H1 (cell line): ENCODE measurements at regions not wholly inside any gene's neighbourhood (a gene's known extent, or its start where the extent isn't known, plus 50 kb on each side); places are given as distances from the start of the nearest gene placed in this dataset.

Experiments
- CTCF ChIA-PET: fragments of 300-600 bp; sonication (Branson Sonifier 250); formaldehyde crosslinking; loops from one replicate; lab custom pipeline; 2021; ENCODE audit not compliant: partially characterized antibody; lab: Charles Lee
- POLR2A ChIA-PET: fragments of 300-600 bp; sonication (Branson Sonifier 250); formaldehyde crosslinking; loops from one replicate; lab custom pipeline; 2021; ENCODE audit warnings: inconsistent platforms; ENCODE audit not compliant: partially characterized antibody; lab: Charles Lee
- DNase-seq, 2 experiments: peaks; one replicate each; pipeline versions ENCODE4 v3.0.0 to v3.0.0-alpha.2; 2010 to 2022; ENCODE audit warnings: low spot score in 2 of 2, low read depth in 1 of 2, mixed read lengths in 1 of 2
- FAIRE-seq: peaks from 2 replicates; lab custom pipeline; 2011; peaks lifted over from hg19 to GRCh38; lab: Jason Lieb, UNC
- H2AFZ ChIP-seq: 2 replicates; pipeline ENCODE4 v1.8.1; 2012; ENCODE audit warnings: low read length, inconsistent platforms
- H2AK5ac ChIP-seq: 2 replicates; pipeline ENCODE4 v1.6.1; 2013; ENCODE audit warnings: low read depth, low read length
- H2BK120ac ChIP-seq: replicated peaks from 2 replicates; pipeline ENCODE3; 2013; ENCODE audit warnings: low read depth, low read length, inconsistent platforms
- H2BK12ac ChIP-seq: 2 replicates; pipeline ENCODE4 v1.6.1; 2013; ENCODE audit warnings: low read depth, low read length
- H2BK15ac ChIP-seq: 2 replicates; pipeline ENCODE4 v1.6.1; 2013; ENCODE audit warnings: low read length
- H2BK20ac ChIP-seq: 2 replicates; pipeline ENCODE4 v1.6.1; 2013; ENCODE audit warnings: low read length
- H2BK5ac ChIP-seq: 2 replicates; pipeline ENCODE4 v1.6.1; 2013; ENCODE audit warnings: low read depth, low read length
- H3K14ac ChIP-seq: 2 replicates; pipeline ENCODE4 v1.6.1; 2013; ENCODE audit warnings: inconsistent platforms; ENCODE audit not compliant: insufficient read length
- H3K18ac ChIP-seq: 2 replicates; pipeline ENCODE4 v1.6.1; 2013; ENCODE audit warnings: low read length; ENCODE audit errors: extremely low read depth
- H3K23ac ChIP-seq: 2 replicates; pipeline ENCODE4 v1.6.1; 2013; ENCODE audit warnings: inconsistent platforms; ENCODE audit not compliant: insufficient read length
- H3K23me2 ChIP-seq: 2 replicates; pipeline ENCODE4 v1.6.1; 2013; ENCODE audit warnings: low read depth, low read length
- H3K27ac ChIP-seq: 2 replicates; pipeline ENCODE4 v1.6.1; 2011; ENCODE audit warnings: low read depth, low read length, inconsistent platforms
- H3K27me3 ChIP-seq, 4 experiments: replicated peaks in 1 of 4; 1 replicate in 1 of 4; 2 replicates in 3 of 4; pipeline versions ENCODE4 v1.6.1 to v1.8.1; 2011 to 2013; ENCODE audit warnings: low read length in 3 of 4, mild to moderate bottlenecking in 3 of 4, inconsistent platforms in 2 of 4, mixed read lengths in 2 of 4, moderate library complexity in 1 of 4; ENCODE audit not compliant: control insufficient read depth in 3 of 4, insufficient read depth in 3 of 4; ENCODE audit errors: extremely low read depth in 1 of 4
- H3K36me3 ChIP-seq, 4 experiments: 2 replicates each; pipeline versions ENCODE4 v1.6.1 to v1.8.1; 2011 to 2013; ENCODE audit warnings: mild to moderate bottlenecking in 4 of 4, low read length in 3 of 4, moderate library complexity in 2 of 4, control low read depth in 1 of 4, inconsistent platforms in 1 of 4; ENCODE audit not compliant: insufficient read depth in 4 of 4, control insufficient read depth in 2 of 4
- H3K4ac ChIP-seq: replicated peaks from 2 replicates; pipeline ENCODE3; 2013; ENCODE audit warnings: low read length, low read depth, mixed read lengths, inconsistent platforms; ENCODE audit not compliant: insufficient read length
- H3K4me1 ChIP-seq, 4 experiments: replicated peaks in 1 of 4; 1 replicate in 1 of 4; 2 replicates in 3 of 4; pipeline versions ENCODE4 v1.6.1 to v1.8.1; 2011 to 2013; ENCODE audit warnings: low read length in 3 of 4, inconsistent platforms in 2 of 4, mixed read lengths in 1 of 4; ENCODE audit not compliant: insufficient read depth in 4 of 4, control insufficient read depth in 3 of 4
- H3K4me2 ChIP-seq, 2 experiments: 2 replicates each; pipeline versions ENCODE4 v1.6.1 to v1.8.1; 2011 to 2013; ENCODE audit warnings: low read depth in 2 of 2, low read length in 2 of 2, control low read depth in 1 of 2, inconsistent platforms in 1 of 2, mild to moderate bottlenecking in 1 of 2; ENCODE audit not compliant: insufficient read depth in 1 of 2
- H3K4me3 ChIP-seq, 4 experiments: fragments of 200-600, 300-600 bp in 1 of 4; sonication (generic), shearing (Covaris generic), sonication (Bioruptor Twin) in 1 of 4; 2 replicates each; pipeline versions ENCODE4 v1.5.1 to v1.8.1; 2011 to 2016; ENCODE audit warnings: low read length in 4 of 4, low read depth in 3 of 4, control low read depth in 2 of 4, inconsistent platforms in 2 of 4, mild to moderate bottlenecking in 2 of 4, mixed read lengths in 1 of 4, moderate library complexity in 1 of 4; ENCODE audit not compliant: insufficient read depth in 2 of 4; ENCODE audit errors: extremely low read depth in 1 of 4
- H3K56ac ChIP-seq: replicated peaks from 2 replicates; pipeline ENCODE3; 2013; ENCODE audit warnings: low read depth, mild to moderate bottlenecking, mixed read lengths, low read length, inconsistent platforms; ENCODE audit not compliant: insufficient read length
- H3K79me1 ChIP-seq: 2 replicates; pipeline ENCODE4 v1.6.1; 2013; ENCODE audit warnings: low read depth, low read length, control low read depth
- H3K79me2 ChIP-seq, 2 experiments: 2 replicates each; pipeline versions ENCODE4 v1.6.1 to v1.8.1; 2012 to 2013; ENCODE audit warnings: low read length in 2 of 2, mild to moderate bottlenecking in 2 of 2, inconsistent platforms in 1 of 2; ENCODE audit not compliant: insufficient read depth in 2 of 2, control insufficient read depth in 1 of 2
- H3K9ac ChIP-seq, 4 experiments: replicated peaks in 1 of 4; 1 replicate in 1 of 4; 2 replicates in 3 of 4; pipeline versions ENCODE4 v1.6.1 to v1.8.1; 2011 to 2013; ENCODE audit warnings: low read depth in 3 of 4, low read length in 3 of 4, control low read depth in 2 of 4, mild to moderate bottlenecking in 2 of 4, moderate library complexity in 2 of 4, inconsistent platforms in 1 of 4; ENCODE audit errors: extremely low read depth in 1 of 4
- H3K9me3 ChIP-seq, 2 experiments: 2 replicates each; pipeline versions ENCODE4 v1.6.1 to v1.8.1; 2012 to 2013; ENCODE audit warnings: mild to moderate bottlenecking in 2 of 2, moderate library complexity in 2 of 2, control low read depth in 1 of 2, inconsistent platforms in 1 of 2, low read depth in 1 of 2, low read length in 1 of 2, mixed read lengths in 1 of 2; ENCODE audit not compliant: insufficient read depth in 2 of 2
- H4K20me1 ChIP-seq, 2 experiments: replicated peaks in 1 of 2; 2 replicates each; pipeline versions ENCODE3 to v1.8.1; 2011 to 2013; ENCODE audit warnings: inconsistent platforms in 2 of 2, low read length in 2 of 2, mild to moderate bottlenecking in 1 of 2; ENCODE audit not compliant: insufficient read depth in 2 of 2, control insufficient read depth in 1 of 2
- H4K5ac ChIP-seq: 2 replicates; pipeline ENCODE4 v1.6.1; 2013; ENCODE audit warnings: low read length, low read depth, mixed read lengths, inconsistent platforms; ENCODE audit not compliant: insufficient read length
- H4K8ac ChIP-seq: 2 replicates; pipeline ENCODE4 v1.8.0; 2013; ENCODE audit warnings: mild to moderate bottlenecking, moderate library complexity, low read length, inconsistent platforms; ENCODE audit not compliant: insufficient read depth; ENCODE audit errors: extremely low read depth
- H4K91ac ChIP-seq: replicated peaks from 2 replicates; pipeline ENCODE3; 2013; ENCODE audit warnings: low read length, mixed read lengths, inconsistent platforms; ENCODE audit not compliant: insufficient read length
- EGR1 ChIP-seq: IDR thresholded peaks from 2 replicates; pipeline ENCODE4 v1.6.1; 2011; ENCODE audit warnings: low read depth, low read length, borderline replicate concordance
- FOSL1 ChIP-seq: IDR thresholded peaks from 2 replicates; pipeline ENCODE4 v1.6.1; 2011; ENCODE audit warnings: mild to moderate bottlenecking, low read depth, low read length, moderate library complexity; ENCODE audit not compliant: insufficient read depth
- GABPA ChIP-seq: IDR thresholded peaks from 2 replicates; pipeline ENCODE4 v1.6.1; 2011; ENCODE audit warnings: mild to moderate bottlenecking, low read length, moderate library complexity, borderline replicate concordance; ENCODE audit not compliant: insufficient read depth
- GTF2F1 ChIP-seq: IDR thresholded peaks from 2 replicates; pipeline ENCODE4 v1.6.1; 2012; ENCODE audit warnings: low read depth, low read length, improper control_type of control experiment, borderline replicate concordance
- HDAC6 ChIP-seq: IDR thresholded peaks from one replicate; pipeline ENCODE4 v1.7.1; 2012; ENCODE audit warnings: low read depth, mild to moderate bottlenecking, inconsistent platforms, low read length, moderate library complexity
- KDM1A ChIP-seq: fragments of 200-600, 300-600 bp; sonication (generic); IDR thresholded peaks from 2 replicates; pipeline ENCODE4 v1.7.1; 2016; ENCODE audit warnings: mild to moderate bottlenecking, low read length, borderline replicate concordance
- RAD21 ChIP-seq, 2 experiments: IDR thresholded peaks in 1 of 2; conservative IDR thresholded peaks in 1 of 2; 2 replicates each; pipeline ENCODE4 v1.6.1; 2011; ENCODE audit warnings: low read depth in 2 of 2, low read length in 2 of 2, improper control_type of control experiment in 1 of 2, inconsistent platforms in 1 of 2, mild to moderate bottlenecking in 1 of 2, moderate library complexity in 1 of 2
- SP1 ChIP-seq: IDR thresholded peaks from 2 replicates; pipeline ENCODE4 v1.6.1; 2011; ENCODE audit warnings: low read depth, low read length
- WGBS, 2 experiments: shearing (Covaris generic) in 1 of 2; methylation state at CpG; one replicate each; pipeline versions ENCODE4 v1.1.6 to v1.1.7; 2013 to 2015; ENCODE audit warnings: low lambda C conversion rate in 2 of 2, mixed read lengths in 2 of 2, inconsistent platforms in 1 of 2, low coverage in 1 of 2, missing lambda C conversion rate in 1 of 2; ENCODE audit not compliant: insufficient replicate concordance in 2 of 2, insufficient coverage in 1 of 2, insufficient read length in 1 of 2; ENCODE audit errors: extremely low coverage in 1 of 2, missing lambda C conversion rate in 1 of 2; 5-methylcytosine and 5-hydroxymethylcytosine counted together
- TF ChIP-seq, protein P1 (sequence below): IDR thresholded peaks from 2 replicates; pipeline ENCODE4 v1.6.1; 2012; ENCODE audit warnings: inconsistent platforms

DNA sequence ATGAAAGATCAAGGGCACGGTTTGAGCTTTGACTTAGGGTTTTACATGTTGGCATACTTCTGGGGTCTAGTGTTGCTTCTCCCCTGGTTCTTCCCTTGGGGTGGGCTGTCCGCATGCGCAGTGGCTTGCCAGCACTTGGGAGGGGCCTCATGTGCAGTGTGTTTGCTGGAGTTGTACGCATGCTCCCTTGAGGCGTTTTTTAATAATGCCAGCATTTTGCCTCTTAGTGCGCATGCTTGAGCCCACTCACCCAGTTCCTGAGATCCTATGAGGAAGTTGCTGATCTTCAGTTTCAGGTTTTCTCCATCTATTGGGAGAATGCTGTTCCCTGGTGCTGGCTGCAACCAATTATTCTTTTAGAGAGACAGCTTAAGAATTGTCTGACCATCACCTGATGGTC, 113.4 kb upstream of the GPR141 start:
- Histone ChIP-seq H3K18ac (no peak overlapping the region), H3K4me3 (no peak overlapping the region), H3K4me1 (no peaks in the 10 kb centered on the region; a peak in 1 of 7 replicates), H3K79me2 (no peaks in the 10 kb centered on the region), H3K4ac (no peak overlapping the region), H3K23ac (no peak overlapping the region), H3K9ac (no peak overlapping the region), H2AK5ac (no peak overlapping the region), H2BK20ac (no peak overlapping the region), H3K9me3 (no peaks in the 10 kb centered on the region), H2BK15ac (no peak overlapping the region), H3K23me2 (no peaks in the 10 kb centered on the region), H4K91ac (no peak overlapping the region), H3K27ac (no peak overlapping the region), H4K20me1 (no peaks in the 10 kb centered on the region), H4K5ac (no peak overlapping the region), H2BK12ac (no peak overlapping the region), H2BK5ac (no peak overlapping the region), H3K36me3 (no peaks in the 10 kb centered on the region), H3K56ac (no peak overlapping the region), H3K4me2 (no peak overlapping the region), H2BK120ac (no peak overlapping the region), H2AFZ (no peak overlapping the region), H4K8ac (no peak overlapping the region), H3K14ac (no peak overlapping the region), H3K27me3 (no peaks in the 10 kb centered on the region), H3K79me1 (no peaks in the 10 kb centered on the region)
- TF ChIP-seq GABPA (no peak), HDAC6 (no peak), FOSL1 (no peak), KDM1A (no peak), SP1 (no peak), EGR1 (no peak), RAD21 (IDR thresholded peaks at IDR 0.05 in 1 of 2, conservative IDR thresholded peaks at IDR 0.05 in 1 of 2; ENCODE audit: low read depth in 2 of 2, low read length in 2 of 2) (no peak), GTF2F1 (no peak)
- TF ChIP-seq, protein P1, sequence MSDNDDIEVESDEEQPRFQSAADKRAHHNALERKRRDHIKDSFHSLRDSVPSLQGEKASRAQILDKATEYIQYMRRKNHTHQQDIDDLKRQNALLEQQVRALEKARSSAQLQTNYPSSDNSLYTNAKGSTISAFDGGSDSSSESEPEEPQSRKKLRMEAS, result no peak
- 97% methylated on average over 6 of the region's 6 CpGs; no CpG with 5 or more reads in 1 of the 2 experiments for WGBS, 2 experiments
- no peak for FAIRE-seq
- ChIA-PET CTCF (no interaction called here), POLR2A (no interaction called here)
- no peak for DNase-seq
